GM13976 (cell line): ENCODE measurements at regions not wholly inside any gene's neighbourhood (a gene's known extent, or its start where the extent isn't known, plus 50 kb on each side); places are given as distances from the start of the nearest gene placed in this dataset.

Source experiments
- DNase-seq: peaks from one replicate; pipeline ENCODE4 v3.0.0; 2012; ENCODE audit warnings: low spot score
- in situ Hi-C: fragments of 300-500 bp; cut with MboI; formaldehyde crosslinking; loops from one replicate; pipeline ENCODE4 v1.12.0; 2022; ENCODE audit warnings: low sequenced_read_pairs, mixed read lengths, inconsistent platforms; ENCODE audit not compliant: unreplicated experiment
- TF ChIP-seq, protein P1 (sequence below): IDR thresholded peaks from 2 replicates; pipeline ENCODE4 v1.5.1; 2012; ENCODE audit warnings: borderline replicate concordance, mild to moderate bottlenecking; ENCODE audit not compliant: insufficient read depth; ENCODE audit errors: extremely low read depth, missing control alignments, control extremely low read depth

DNA sequence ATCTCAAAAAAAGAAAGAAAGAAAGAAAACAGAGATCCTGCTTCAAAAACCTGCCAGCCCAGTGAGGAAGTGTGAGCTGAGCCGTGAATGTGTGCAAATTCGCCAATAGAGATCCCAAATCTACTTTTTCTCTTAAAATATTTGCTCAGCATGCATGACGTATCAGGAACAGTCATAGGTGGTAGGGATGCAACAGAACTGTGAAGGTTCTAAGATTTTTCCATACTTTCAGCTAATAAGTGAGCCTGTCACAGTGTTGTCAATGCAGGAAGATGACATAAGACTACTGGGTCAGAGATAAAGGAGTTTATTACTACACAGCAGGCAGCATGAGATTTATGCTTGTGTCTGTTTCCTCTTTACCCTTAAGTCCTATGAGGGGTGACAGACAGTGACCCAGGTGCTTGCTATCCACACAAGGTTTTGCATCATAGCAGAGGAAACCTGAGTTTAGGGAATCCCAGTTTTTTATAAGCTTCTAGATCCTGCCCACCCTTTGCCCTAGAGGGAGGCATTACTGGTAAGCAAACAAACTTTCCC is 273.4 kb downstream of the BMP7 start:
- in situ Hi-C loops = no loop called here
- DNase-seq = no peak
- TF ChIP-seq, protein P1, sequence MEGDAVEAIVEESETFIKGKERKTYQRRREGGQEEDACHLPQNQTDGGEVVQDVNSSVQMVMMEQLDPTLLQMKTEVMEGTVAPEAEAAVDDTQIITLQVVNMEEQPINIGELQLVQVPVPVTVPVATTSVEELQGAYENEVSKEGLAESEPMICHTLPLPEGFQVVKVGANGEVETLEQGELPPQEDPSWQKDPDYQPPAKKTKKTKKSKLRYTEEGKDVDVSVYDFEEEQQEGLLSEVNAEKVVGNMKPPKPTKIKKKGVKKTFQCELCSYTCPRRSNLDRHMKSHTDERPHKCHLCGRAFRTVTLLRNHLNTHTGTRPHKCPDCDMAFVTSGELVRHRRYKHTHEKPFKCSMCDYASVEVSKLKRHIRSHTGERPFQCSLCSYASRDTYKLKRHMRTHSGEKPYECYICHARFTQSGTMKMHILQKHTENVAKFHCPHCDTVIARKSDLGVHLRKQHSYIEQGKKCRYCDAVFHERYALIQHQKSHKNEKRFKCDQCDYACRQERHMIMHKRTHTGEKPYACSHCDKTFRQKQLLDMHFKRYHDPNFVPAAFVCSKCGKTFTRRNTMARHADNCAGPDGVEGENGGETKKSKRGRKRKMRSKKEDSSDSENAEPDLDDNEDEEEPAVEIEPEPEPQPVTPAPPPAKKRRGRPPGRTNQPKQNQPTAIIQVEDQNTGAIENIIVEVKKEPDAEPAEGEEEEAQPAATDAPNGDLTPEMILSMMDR = no peak

DNA sequence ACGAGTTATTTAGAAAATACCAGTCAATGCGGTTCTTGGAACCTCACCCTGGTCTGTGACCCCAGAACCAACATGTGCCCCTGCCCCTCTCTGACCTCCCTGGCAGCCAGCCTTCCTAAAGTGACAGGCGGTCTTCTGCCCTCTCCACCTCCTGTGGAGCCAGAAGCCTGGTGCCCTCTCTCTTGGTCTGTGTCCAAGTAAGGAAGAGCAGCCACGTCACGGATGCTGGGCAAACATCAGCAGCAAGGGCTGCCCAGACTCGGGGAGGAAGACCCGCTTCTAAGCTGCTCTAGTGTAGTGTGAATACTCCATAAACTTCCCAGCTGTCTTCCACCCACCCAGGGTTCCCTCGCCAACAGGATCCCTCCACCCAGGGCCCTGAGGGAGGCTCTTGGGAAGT is 272.4 kb downstream of the BMP7 start:
- no peak for DNase-seq
- TF ChIP-seq, protein P1 = no peak
- in situ Hi-C loops = no loop called here

DNA sequence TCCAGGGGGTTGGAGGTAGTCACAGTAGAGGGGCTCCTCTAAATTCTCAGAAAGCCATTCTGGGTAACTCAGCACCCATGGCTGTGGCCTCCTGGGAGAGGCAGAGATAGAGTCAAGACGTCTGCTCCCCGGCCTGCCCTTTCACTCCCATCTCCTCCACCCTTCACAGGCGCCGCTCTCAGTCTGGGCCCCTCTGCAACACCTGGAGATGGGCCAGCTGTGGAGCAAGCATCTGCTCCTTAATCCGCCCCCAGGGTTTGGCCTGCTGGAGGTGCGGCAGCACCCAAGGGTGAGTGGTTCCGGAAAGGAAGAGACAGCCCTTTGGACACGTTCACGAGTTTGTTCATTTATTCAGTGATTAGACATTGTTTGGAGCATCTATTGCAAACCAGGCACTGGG is 271.3 kb downstream of the BMP7 start:
- in situ Hi-C loops = no loop called here

DNA sequence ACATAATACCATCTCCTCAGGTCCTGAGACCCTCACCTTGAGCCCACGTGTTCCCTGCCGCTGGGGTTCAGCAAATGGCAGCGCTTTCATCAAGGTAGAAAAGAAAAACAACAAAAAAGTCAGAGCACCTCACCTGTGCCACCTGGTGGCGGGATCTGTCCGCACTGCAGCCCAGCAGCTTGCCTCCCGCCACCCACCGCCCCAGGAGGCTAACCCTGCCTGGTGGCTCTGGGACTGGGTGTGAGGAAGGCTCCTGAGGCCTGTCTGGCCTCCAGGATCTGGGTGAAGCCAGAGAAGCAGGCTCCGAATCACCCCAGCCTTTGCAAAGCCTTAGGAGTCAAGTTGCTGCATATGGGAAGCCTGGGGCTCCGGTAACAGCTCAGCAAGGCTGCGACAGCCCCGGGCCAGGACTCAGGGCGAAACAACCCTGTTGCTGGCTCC is 270.8 kb downstream of the BMP7 start:
- in situ Hi-C loops = no loop called here
- TF ChIP-seq, protein P1 = peak; percentile 34
- peak; percentile 60 for DNase-seq

More for the DNA sequence above, 271.3 kb downstream of the BMP7 start:
- no peak for DNase-seq
- TF ChIP-seq, protein P1 = no peak

DNA sequence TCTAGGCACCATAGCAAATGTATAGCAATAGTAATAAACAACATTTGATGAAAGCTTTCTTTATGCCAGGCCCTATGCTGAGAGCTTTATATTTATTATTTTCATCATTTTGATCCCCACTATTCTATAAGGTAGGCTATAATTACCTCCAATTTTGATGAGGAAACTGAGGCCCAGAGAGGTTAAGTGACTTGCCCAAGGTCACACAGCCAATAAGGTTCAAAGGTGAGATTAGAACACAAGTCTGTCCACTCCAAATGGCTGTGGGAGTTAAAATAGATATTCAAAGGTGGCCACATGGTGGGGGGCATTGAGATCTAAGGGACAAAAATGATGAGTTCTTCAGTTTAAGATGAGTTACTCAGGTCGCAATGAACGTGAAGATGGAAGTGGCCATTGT is 269.9 kb downstream of the BMP7 start:
- no peak for DNase-seq
- TF ChIP-seq, protein P1 = no peak
- in situ Hi-C loops = no loop called here

DNA sequence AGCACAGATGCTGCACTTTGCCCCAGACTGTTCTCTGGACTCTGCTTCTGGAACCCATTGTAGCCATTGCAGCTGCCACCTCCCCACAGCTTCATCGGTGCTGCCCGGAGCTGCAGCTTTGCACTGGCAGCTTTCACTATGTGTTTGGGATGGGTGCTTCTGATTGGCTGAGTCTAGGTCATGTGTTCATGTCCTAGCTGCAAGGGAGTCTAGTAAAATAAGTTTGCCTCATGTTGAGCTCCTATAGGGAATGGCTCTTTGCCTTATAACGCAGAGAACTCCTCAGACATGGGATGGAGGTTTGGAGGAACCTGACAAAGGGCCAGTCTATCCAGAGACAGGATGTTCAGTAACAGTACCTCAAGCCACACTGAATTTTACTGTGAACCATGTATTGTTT is 268.0 kb downstream of the BMP7 start:
- TF ChIP-seq, protein P1 = no peak
- in situ Hi-C loops = no loop called here
- no peak for DNase-seq
